Frontal cortex (tissue), 3 donors: ENCODE measurements at regions not wholly inside any gene's neighbourhood (a gene's known extent, or its start where the extent isn't known, plus 50 kb on each side); places are given as distances from the start of the nearest gene placed in this dataset.

Experiments used
- DNase-seq, 2 donors: peaks; one replicate each; pipeline ENCODE4 v3.0.0; 2012; ENCODE audit warnings: low spot score in 2 of 2
- FAIRE-seq: peaks from 2 replicates; lab custom pipeline; 2012; peaks lifted over from hg19 to GRCh38; lab: Jason Lieb, UNC
- donor health status: control.
- donor health status: control.
- donor health status: control.

GRCh38 chr5:82673057-82673809 lies 395.1 kb upstream of the RPS23 start:
- DNase-seq, result no peak
- FAIRE-seq, result no peak

DNA sequence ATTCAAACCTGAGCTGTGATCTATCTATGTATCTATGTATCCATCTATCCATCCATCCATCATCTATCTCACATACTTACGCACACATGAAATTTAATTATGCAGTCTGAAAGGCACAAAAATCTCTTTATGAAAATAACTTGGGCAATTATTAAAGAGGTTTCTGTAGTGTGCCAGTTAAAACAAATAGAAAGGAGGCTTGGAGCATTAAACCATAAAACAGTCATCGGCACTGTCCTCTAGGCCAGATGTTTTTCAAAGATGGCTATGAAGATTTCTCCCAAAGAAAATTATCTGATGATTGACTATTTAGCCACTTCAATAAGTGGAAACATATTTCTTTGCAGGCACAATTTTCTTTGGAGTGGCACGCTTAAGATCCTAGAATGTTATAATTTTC lies 392.5 kb upstream of the RPS23 start:
- DNase-seq, result no peak
- no peak for FAIRE-seq

GRCh38 chr5:82669720-82670119 lies 391.6 kb upstream of the RPS23 start:
- FAIRE-seq, result no peak
- no peak for DNase-seq

DNA sequence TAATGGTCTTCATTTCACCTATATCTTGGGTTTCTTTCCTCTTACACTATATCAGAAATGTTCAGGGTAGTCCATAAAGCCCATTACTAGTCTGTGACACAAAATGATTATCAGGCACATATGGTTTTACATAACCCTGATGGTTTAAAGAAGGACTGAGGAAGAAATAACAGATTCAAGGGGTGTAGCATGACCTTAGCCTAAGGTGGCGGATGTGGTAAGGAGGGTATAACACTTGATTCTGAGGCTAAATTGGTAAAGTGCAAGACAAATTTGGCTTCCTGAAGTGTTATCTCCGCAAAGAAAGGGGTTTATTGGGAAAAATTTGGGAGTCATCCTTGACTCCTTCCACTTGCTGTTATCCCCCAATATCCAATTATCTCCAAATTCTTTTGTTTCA lies 388.2 kb upstream of the RPS23 start:
- DNase-seq (no peak), FAIRE-seq (no peak)

DNA sequence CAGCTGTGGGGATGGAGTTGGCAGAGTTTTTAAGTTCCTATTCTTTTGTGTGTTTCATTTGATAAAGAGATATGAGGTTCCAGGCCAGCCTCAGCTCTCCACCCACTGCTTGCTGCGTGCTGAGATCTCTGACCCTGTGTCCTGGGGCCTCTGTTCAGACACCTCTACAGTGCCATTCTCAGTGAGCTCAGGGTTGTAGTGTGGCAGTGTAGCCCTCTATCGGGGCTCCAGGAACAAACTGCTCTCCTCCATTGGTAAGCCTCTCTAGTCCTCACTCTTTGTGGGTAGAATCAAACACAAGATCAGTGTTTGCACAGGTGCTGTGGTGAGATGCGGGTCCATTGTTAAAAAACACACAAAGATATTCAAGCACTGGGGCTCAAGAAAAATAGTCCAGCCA lies 386.6 kb upstream of the RPS23 start:
- FAIRE-seq (no peak), DNase-seq (no peak)

- no peak for DNase-seq
- no peak for FAIRE-seq
These were observed 385.1 kb upstream of the RPS23 start for GRCh38 chr5:82663225-82663624.

DNA sequence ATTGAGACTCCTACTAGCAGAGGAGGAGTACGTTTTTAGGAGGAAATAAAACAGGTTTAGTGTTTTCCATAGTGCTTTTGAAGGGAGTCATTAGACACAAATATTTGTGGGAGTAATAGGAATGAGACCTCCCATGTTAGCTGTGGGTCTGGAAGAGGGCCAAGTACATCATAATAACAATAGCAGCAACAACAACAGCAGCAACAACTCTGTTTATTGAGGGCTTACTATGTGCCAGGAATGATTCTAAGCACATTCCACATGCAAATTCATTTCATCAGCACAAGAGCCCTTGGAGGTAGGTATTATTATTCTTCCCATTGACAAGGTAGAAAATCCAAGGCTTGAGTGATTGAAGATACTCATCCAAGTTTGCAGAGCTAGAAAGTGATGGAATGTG lies 384.2 kb upstream of the RPS23 start:
- FAIRE-seq (no peak), DNase-seq (no peak)

- FAIRE-seq (no peak), DNase-seq (no peak)
These were observed 383.8 kb upstream of the RPS23 start for GRCh38 chr5:82661933-82662332.

- FAIRE-seq (no peak), DNase-seq (no peak)
These were observed 383.3 kb upstream of the RPS23 start for GRCh38 chr5:82661462-82661861.

DNA sequence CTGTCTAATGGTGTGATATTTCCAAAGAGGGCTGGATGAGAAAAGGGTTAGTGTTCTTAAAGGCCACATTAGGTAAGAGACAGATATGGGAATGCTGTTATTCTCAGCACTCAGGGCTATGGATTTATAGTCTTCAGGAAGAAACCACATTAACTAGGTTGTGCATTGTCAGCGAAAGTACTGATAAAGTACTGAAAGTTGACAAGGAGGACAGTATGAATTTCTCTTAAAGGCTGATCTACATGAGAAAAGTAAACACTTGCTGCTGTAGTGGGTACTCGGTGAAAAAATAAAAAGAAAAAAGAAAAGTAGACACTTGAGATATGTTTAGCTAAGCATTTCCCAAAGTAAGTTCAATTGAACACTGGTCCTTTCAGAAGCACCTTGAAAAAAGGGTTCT lies 381.0 kb upstream of the RPS23 start:
- FAIRE-seq (no peak), DNase-seq (no peak)

GRCh38 chr5:82657033-82657699 lies 379.0 kb upstream of the RPS23 start:
- DNase-seq (no peak), FAIRE-seq (no peak)

DNA sequence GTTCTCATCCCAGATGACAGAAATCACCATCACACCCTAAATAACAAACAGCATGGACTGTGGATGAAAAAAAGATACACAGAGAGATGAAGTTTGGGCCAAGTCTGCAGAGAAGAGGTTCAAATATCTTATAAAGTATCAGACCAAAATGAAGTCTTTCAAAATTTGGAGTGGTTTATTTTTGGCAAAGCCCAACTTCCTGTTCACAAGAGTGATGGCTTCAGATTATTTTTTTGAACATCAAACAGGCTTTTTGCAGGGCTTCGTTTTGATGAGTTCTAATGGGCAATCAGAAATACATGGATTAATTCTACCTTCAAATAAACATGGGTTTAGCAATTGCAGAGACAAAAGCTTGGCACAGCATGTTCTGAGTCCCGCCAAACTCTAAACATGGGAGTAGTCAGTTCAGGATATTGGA lies 378.2 kb upstream of the RPS23 start:
- FAIRE-seq, result no peak

GRCh38 chr5:82655078-82655477 lies 376.9 kb upstream of the RPS23 start:
- DNase-seq (no peak), FAIRE-seq (no peak)

More for the DNA sequence above, 378.2 kb upstream of the RPS23 start:
- DNase-seq, result no peak

DNA sequence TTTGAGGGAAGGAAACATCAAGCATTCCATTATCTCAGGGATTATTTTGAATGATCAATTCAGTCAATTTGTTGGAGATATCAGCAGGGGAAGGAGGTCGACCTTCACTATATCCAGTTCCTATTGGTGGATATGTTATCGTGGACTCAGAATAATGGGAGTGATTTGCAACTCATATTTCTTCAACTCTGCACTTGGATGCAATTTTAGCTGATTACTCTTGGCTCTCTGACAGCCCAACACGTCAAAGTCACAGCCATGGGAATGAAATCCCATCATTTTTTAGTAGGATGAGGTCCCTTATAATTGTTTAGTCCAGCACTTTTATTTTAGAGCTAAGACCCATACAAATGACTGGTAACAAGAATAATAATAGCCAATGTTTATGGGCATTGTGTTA lies 371.8 kb upstream of the RPS23 start:
- FAIRE-seq (no peak), DNase-seq (no peak)

DNA sequence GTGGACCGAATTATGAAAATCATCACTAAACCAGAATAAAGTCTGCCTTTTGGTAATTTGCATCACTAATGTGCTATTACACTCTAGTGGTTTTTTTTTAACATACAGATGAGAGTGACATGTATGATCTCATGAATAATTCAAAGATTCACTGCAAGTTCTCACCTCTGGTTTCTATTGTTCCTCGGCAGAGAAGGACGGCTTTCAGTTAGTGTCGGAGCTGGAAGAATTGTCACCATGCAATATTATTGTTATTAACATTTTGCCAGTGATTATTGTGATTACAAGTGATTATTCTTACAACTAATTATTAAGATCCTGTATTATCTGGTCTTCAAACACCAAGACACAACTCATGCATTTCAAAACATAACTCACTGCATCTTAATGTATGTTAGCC lies 366.6 kb upstream of the RPS23 start:
- FAIRE-seq, result no peak
- no peak for DNase-seq

GRCh38 chr5:82644229-82644628 lies 366.1 kb upstream of the RPS23 start:
- FAIRE-seq (no peak), DNase-seq (no peak)

DNA sequence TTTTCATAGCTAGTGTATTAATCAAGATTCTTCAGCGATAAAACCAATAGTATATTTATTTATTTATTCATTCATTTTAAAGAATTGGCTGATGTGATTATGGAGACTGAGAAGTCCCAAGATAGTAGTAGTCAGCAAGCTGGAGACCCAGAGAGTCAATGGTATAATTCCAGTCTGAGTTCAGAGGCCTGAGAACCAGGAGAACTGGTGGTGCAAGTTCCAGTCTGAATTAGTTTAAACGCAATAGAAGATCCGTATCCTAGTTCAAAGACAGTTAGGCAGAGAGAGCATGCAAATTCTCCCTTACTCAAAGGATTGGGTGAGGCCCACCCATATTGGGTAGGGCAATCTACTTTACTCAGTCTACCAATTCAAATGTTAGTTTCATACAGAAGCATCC lies 364.2 kb upstream of the RPS23 start:
- FAIRE-seq, result no peak

DNA sequence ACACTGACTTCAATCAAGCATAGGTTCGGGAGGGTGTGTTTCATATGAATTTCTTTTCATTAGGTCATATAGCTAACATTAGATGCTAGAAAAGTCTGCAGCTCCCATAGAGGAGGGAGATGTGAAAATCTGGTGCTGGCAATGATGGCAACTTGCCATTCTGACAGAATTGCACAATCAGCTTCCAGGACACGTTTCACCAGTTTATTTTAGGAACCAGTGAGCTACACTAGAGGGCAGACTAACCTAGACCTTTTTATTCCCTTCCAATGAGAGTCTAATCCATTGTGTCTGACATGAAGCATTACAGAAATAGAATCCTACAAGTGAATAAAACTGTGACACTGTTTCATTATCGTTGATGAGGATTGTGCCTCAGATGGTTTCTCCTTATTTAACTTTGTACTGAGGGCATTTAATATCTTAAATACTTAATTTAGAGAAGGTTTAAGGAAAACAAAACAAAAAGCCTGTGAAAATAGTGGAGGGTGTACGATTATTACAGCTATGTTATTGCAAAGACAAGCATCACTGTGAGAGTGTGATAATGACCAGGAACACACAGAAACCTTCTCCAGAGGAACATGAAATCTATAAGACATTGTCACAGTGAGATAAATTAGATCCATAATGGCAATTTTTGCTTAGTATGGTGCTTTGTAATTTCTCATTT lies 363.3 kb upstream of the RPS23 start:
- FAIRE-seq (peak; percentile 98), DNase-seq (peak; percentile 56 to 62)

More for the DNA sequence above, 364.2 kb upstream of the RPS23 start:
- DNase-seq, result no peak

GRCh38 chr5:82640916-82641315 lies 362.8 kb upstream of the RPS23 start:
- no peak for DNase-seq
- FAIRE-seq, result no peak

DNA sequence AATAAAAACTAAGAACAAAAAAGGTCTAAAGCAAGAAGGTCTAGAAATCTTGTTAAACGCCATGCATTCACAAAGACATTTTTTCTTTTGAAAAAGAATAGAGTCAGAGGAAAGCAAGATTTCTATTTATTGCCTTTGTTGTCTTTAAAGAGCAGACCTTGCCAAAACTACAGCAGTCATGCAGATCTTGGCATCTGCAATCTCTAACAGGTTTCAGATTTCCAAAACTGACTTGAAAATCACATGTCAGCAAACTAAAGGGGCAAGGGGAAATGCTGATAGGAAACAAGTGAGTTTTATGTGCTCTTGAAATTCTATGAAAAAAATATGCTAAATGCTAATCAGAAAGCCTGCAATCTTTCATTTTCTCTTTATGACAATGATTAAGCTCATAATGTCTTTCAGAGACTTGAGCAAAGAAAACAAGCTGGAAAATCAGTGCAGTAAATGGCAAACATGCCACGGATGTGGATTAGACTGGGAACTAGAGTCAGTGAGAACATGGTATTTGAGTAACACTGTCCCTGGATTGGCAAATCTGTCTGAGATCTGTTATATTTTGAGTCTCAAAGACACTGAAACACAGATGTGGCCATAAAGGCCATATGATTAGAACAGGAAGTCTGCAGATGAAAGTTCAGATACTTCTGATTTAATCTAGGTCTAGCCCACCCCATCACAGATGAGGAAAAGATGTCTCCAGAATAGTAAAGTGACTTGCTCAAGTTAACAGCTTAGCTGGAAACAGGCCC lies 361.4 kb upstream of the RPS23 start:
- no peak for FAIRE-seq
- no peak for DNase-seq
